Activated T-cell treated with anti-CD3 and anti-CD28 coated beads for 4 hours (primary cell): ENCODE measurements at regions not wholly inside any gene's neighbourhood (a gene's known extent, or its start where the extent isn't known, plus 50 kb on each side); places are given as distances from the start of the nearest gene placed in this dataset.
"Not testable (repeated sequence)": the region's sequence is repeated elsewhere in the genome, so short reads cannot be mapped to it uniquely, and the experiment has no call there.

ENCODE experiments used
- DNase-seq: peaks from one replicate; pipeline ENCODE4 v3.0.0-alpha.2; 2020

DNA sequence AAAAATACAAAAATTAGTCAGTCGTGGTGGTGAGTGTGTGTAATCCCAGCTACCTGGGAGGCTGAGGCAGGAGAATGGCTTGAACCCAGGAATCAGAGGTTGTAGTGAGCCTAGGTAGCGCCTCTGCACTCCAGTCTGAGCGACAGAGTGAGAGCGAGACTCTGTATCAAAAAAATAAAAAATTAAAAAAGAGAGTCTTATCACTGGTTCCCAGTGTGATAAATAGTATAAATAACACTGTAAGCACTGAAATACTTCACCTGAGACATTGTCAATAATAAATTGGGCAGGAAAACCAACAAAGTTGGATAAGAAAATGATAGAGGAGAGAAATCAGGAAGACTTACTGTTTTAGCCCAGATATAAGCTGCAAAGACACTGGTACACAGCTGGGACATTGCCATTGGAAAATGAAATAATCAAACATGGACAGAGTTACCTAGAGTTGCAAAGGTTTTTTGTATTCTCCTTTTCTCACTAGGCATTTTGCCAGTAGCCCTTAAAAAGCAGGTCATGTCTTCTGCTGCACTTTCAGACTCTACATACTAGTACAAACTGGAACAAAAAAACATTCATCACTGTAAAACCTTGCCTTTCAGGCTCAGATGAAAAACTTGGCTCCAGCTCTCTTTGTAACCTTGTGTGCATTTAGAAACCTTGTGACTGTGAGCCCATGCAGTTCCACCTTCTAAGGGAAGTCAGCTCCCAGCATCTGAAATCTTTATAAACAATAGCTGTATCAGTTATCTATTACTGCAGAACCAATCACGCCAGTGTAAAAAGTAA, 55.0 kb upstream of the PPP1R2C start:
- no peak for DNase-seq

- DNase-seq: not testable (repeated sequence)
Measured at GRCh38 chrX:42833550-42833940, 55.6 kb upstream of the PPP1R2C start.

DNA sequence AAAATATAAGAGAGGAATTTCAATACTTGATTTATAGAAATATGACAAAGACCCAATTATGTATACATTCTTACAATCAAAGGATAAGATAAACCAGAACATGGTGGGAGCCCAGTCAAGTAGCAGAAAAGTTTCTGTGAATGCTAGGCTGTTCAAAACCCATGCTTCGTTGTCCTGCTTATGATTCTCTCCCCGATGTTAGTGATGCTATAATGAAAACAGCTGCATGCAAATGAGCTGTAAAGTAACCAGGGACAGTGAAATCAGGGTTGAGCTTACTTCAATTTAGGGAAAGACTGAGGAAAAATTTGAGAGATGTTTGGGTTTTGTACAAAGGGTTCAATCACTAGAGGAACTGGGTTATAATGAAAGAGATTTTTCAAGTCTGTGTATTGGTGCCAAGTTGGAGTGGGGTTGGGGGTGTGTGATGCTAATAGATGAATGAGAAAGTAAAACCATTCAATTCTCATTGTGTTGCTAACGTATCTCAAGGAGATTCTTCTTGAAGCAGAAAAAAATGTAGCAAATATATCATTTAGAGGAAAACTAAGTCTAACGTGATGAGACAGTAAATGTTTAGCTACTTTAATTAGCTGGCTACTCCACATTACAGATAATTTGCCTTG, 59.3 kb upstream of the PPP1R2C start:
- DNase-seq: no peak

GRCh38 chrX:42837747-42838146, 59.8 kb upstream of the PPP1R2C start:
- no peak for DNase-seq

- no peak for DNase-seq
Measured at GRCh38 chrX:42839632-42840031, 61.7 kb upstream of the PPP1R2C start.

GRCh38 chrX:42846741-42847140, 68.8 kb upstream of the PPP1R2C start:
- DNase-seq: no peak

DNA sequence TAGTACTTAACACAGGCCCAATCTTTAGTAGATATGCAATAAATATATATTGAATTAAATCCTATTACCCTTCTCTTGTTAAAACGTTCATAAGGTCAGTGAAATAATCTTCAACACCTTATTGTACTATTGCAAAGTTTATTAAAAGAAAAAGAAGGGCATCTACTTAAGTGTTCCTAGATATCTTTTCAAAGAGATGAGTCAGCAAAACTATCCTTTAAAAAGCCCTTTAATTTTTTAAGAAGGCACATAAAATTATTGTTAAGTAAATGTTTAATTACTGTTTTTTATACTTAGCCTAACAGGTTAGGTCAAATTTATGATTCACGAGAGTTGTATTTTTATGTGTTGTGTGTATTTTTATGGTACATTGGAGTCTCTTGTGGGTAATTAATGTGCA, 77.3 kb upstream of the PPP1R2C start:
- no peak for DNase-seq

- DNase-seq: no peak
Measured at GRCh38 chrX:42857766-42858165, 79.8 kb upstream of the PPP1R2C start.

DNA sequence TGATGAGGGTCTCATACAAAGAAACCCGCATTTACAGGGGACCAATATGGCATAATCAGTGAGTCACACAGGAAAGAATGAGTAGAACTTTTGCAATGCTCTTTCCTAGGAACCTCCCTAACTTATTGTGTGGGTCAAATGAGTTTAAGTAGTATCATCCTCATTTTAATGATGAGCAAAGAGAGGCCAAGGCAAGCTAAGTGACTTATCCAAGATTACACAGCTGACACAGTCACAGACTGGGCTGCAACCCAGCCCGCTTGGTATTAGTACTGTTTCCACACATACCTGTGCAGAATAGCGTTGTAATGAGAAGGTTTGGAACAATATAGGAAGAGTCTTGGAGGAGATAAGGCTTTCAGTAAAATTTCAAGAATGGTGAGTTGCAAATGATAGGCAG, 91.0 kb upstream of the PPP1R2C start:
- no peak for DNase-seq

GRCh38 chrX:42869659-42870476, 91.9 kb upstream of the PPP1R2C start:
- no peak for DNase-seq

DNA sequence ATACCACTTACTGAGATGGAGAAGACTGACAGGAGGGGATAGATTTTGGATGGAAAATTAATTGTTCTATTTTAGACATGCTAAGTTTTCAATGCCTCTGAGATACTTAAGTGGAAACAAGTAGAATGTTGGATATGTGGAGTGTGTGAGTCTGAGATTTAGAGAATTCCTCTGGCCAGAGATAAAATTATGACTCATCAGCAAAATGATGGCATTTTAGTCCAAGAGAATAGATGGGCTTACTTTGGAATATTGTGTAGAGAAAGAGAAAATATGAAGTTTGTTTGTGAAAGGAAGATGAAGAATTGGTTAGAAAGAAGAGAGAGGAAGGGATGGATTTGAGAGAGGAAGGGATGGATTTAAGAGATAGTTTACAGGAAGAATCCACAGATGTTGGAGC, 108.6 kb upstream of the PPP1R2C start:
- DNase-seq: no peak

- no peak for DNase-seq
Measured at GRCh38 chrX:42900947-42901346, 123.0 kb upstream of the PPP1R2C start.

DNA sequence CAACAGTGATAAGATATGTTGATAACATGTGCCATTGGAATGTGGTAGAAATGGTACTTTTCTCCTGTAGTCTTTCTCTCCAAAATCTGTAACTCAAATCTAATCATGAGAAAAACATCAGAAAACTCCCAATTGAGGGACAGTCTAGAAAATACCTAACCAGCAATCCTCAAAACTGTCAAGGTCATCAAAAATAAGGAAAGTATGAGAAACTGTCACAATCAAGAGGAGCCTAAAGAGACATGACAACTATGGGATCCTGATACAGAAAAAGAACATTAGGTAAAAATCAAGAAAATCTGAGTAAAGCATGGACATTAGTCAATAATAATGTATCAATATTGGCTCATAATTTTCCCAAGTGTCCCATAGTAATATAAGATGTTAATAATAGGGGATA, 124.5 kb upstream of the PPP1R2C start:
- no peak for DNase-seq

- DNase-seq: no peak
Measured at GRCh38 chrX:42920752-42921151, 142.8 kb upstream of the PPP1R2C start.

DNA sequence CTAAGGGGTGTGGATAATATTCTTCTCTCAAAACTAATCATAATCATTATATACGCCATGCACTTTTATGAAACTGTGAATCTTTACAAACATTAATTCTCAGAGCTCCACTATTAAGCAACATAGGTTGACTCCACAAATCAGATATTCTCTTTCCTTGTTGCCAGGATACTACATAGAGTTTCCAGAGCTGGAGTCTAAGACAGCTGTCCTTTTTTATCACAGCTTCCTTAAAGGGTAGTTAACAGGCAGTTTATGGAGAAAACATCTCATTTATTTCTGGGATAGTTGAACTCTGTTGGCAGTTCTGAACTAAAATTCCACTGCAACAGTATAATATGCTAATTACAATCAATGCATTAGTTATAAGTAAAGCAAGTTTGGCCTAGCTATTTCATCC, 152.1 kb upstream of the PPP1R2C start:
- no peak for DNase-seq

DNA sequence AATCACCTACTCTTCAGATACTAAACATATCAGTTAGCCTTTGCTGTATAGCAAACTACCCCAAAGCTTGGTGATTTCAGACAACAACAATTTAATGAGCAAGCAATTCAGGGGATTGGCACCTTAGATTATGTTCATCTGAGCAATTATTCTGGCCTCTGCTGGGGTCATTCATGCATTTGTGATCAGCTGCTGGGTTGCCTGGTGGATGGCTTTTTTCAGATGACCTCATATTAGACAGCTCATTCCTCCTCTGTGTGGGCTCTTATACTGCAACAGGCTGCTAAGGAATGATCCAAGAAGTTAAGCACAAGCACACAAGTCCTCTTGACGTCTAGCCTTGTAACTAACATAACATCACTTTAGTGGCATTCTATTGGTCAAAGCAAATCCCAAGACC, 153.0 kb upstream of the PPP1R2C start:
- no peak for DNase-seq

DNA sequence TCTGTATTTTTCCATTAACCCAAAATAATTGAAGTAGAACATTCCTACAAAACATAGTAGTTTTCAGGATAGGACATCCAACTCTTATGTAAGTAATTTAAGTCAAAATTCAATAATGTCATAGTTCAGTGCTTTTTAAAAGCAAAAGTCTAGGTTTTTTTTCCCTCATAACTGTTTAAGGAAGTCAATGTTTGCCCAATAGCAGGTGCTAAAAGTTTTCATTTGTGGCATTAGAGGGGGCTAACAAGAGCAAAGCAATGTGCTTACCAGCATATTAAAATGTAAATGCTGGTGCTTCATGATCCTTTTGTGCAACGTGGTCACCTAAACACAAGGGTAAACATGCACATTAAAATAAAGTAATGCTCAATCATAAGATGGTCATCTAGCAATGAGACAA, 155.2 kb upstream of the PPP1R2C start:
- DNase-seq: no peak

- DNase-seq: no peak
Measured at GRCh38 chrX:42934020-42934726, 156.2 kb upstream of the PPP1R2C start.

DNA sequence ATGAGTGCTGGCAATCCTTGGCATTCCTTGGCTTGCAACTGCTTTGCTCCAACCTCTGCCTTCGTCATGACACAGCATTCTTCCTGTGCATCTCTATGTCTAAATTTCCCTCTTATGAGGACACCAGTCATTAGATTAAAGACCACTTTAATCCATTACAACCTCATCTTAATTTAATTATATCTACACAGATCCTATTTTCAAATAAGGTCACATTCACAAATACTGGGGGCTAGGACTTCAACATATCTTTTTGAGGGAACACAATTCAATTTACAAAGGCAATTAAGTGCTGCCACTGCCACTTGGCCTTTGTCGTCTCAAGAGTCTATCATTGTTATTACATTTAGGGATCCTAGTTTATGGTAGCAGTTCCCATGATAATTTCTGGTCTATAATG, 163.7 kb upstream of the PPP1R2C start:
- DNase-seq: no peak

DNA sequence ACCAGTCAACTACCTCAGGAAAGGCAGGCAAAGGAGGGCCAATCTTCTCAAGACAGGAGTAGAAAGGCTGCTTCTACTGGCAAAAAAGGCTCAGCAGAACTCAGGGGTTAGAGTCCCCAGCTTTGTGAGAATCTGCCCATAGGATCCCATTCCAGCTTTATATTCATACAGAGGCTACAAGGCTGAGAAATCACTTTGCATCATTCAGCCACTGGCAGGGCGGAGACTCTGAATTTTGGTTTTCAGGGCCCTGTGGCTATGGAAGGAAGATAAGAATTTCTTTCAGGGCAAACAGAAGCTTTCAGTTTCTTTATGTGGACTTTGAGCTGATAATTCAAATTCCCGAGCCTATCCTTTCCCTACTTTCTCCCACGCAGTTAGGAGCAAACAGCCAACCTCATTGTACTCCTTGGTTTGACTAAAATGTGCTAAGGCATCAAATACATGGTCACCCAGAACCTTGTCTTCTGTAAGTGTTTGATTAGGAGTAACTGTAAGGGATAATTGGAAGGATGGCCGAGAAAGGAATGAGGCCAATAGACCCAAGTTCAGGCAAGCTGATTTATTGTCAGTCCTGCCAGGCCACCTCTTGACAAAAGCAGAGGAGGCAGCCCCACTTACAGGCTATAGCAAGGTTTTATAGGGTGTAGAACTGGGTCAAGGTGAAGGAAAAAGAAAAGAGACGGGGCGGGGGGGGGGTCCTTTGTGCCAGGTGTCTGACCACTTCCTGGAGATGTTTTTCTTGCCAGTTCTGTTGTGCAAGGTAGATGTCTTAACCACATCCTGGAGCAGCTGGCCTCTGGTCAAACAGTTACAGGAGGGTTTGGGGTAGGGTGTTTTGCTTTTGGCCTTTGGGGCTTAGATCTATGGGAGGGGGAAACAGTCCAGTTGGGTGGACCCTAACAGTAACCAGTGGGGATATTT, 165.3 kb upstream of the PPP1R2C start:
- DNase-seq: no peak

- no peak for DNase-seq
Measured at GRCh38 chrX:42944381-42944998, 166.5 kb upstream of the PPP1R2C start.
